ENCODE measurements at regions not wholly inside any gene's neighbourhood (a gene's known extent, or its start where the extent isn't known, plus 50 kb on each side); places are given as distances from the start of the nearest gene placed in this dataset.
"Not testable (repeated sequence)": the region's sequence is repeated elsewhere in the genome, so short reads cannot be mapped to it uniquely, and the experiment has no call there.

DNA sequence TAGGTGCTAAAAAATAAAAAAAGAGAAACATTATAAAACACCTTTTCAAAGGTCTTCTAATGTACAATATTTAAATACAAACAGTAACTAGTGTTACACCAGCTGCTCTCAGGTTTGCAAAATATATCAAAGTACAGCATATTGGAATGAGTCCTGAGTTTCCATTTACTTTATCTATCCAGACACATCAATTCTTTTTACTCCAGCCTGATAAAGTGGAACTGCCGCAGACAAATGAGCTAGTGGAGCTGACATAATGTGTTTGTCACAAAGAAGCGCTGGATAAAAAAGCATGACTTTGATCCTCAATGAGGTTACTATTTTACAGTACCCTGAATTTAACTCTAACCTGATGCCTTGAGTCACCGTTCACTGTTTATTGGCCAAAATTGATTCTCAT lies 1243.1 kb downstream of the GATA3 start:
- DNase-seq (ENCODE audit: low read depth) = no peak

DNA sequence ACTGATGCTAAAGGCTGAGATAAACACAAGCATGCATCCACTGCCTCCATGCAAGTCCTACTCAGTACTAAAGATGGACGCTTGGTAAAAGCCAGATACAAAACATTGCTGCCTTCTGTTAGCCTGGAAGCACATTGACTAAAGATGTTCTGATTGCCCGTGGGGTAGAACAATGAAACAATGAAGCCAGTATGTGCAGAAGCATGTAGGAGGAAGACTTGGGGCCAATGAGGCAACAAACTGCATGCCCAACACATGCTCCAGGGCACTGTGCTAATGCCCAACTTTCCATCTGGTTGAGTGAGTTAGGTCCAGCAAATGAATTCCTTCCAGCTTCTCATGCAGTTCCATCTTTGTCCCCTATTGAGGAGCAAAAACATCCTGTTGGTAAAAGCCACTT lies 1245.5 kb downstream of the GATA3 start:
- no peak for DNase-seq (ENCODE audit: low read depth)

DNA sequence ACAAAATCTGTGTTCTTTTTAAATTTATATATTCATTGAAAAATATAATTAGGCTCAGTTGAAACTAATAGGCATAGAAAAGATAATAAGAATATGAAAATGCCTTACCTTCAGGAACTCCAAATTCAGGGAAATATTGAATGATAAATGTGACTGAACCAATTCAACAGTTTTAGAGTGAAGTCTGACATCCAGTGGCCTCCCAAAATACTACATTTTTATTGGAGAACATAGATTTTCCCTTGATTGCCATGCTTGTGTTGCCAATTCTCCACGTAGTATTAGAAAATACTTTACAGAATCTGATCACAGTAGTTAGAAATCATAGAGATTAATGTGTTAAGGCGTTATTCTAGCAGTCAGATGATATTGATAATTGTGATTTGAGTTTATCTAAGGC lies 1246.7 kb downstream of the GATA3 start:
- no peak for DNase-seq (ENCODE audit: low read depth)

DNA sequence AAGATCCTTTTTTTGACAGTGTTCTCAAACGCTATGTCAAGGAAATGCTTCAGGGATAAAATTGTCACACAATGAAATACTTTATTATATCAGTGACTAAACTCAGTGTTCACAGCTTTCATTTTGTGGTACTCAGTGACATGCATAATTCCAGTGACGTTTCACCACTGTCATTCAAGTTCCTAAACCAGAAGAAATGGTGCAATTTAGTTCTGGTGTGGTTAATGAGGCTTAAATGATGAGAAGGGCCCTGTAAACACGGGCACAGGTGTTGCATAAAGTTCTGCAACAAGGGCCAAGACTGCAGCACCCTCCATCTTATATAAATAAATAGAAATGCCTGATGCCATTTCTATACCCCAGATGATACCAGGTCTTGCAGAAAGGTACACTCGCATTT lies 1247.1 kb downstream of the GATA3 start:
- DNase-seq (ENCODE audit: low read depth) = no peak

DNA sequence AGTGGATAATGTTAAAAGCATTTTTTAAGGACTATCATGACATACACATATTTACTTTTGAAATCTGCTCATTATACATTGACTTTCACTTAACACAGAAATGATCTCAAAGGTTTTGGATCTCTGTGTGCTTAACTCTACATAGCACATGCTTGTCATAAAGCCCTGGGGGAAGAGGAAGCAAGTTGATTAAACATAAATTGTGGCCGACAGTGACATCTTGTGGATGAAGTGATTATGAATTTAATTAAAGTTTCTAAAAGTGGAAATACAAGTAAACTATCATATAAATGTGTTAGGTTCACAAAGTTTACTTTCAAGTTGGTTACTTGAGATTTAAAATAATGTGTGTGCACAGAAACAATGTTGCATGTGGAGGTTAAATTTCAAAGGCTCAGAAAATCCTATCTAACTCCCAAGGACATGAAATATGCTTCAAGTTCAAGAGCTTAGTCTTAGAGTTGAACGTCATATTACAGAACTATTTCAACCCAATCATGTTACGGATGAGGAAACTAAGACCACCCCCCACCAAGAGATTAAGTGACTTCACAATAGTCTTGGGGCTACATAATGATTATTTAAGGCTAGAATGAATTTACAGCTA lies 1247.8 kb downstream of the GATA3 start:
- DNase-seq (ENCODE audit: low read depth) = no peak

DNA sequence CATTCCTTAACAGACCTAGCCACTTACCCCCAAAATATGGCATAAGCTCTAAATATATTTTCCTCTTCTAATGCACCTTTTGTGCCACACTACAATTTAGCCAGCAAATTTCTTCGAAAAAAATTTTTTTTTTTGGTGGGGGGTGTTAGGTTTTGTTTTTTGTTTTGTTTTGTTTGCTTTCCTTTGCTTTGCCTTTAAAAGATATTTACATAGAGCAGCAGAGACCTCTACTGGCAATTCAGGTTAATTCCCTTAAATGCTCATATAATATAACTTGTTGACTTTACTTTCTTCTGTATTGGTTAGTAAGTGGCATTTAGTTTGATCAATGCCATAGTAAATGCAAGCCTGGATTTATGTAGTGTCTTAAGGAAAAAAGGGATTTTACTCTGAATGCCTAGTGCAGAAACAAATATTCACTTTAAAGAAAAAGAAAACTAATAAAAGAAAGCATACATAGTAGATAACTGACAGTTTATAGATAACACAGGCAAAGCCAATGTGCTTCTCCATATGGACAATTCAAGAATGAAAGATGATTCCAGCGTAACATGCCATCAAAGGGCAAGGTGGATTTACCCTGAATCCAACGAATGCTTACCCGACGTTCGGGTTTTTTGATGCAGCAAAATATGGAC lies 1250.6 kb downstream of the GATA3 start:
- no peak for DNase-seq (ENCODE audit: low read depth)

DNA sequence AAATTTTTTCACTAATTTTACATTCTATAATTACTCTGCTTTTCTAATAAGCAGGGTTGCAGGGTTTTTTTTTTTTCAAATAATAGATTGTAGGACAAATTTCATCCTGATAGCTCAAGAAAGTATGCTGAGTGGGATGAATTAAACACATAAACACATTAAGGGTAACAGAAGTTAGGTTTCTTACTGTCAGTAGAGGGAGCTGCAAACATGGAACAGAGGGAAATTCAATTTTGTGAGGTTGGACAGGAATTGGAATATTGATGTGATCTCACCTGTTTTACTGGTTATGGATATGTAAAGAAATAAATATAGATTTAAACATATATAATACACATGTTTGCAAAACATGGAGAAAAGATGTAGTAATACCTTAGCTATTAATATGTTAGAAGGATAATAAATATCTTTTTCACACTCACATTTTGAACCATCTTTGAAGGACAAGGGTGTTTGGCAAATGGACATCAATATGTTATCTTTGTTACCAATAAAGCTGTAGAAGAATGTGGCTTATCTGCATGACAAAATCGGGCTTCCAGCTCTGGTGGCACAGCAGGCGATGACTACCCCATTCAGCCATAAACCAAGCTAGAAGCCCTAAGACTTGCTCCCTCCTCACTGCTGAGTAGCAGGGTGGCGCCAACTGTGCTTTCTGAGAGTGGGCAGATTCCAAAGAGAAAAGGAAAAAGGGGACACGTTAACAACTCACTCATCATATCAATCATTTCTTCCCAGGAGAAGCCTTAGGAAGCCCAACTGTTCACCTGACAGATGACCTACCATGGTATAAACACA lies 1257.4 kb downstream of the GATA3 start:
- no peak for DNase-seq (ENCODE audit: low read depth)

DNA sequence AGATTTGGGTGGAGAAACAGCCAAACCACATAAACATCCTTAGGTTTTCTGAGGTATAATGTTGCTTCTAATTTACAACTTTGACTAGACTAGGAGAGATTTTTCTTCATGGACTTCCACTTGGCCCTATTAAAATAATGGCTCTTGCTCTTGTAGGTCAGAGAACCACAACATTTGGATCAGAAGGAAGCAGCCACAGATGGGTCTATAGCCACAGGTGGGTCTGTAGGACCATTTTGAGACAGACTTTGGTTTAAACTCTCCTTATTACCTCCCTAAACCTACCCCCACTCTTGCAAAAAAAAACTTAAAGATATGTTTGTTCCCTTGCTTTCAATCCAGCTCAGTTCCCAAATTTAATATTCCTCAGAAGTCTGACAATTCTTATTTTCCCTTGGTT lies 1260.8 kb downstream of the GATA3 start:
- no peak for DNase-seq (ENCODE audit: low read depth)

DNA sequence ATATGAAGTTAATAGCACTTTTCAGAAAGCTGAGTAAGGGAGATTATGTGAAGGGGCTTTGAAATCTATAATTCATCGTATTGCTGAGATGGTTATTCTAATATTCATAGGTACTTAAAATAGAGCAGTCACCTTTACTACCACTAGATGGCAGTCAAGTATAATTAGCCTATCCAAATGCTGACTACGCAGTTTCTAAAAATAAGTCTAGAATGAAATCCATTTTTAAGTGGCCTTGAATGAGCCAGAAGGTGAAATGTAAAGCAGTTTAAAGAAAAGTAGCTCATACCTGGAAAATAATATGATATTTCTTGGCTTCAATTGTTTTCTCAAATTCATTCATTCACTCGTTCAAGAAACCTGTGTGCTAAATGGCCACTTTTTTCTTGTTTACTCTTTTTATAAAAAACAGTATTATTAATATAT lies 1277.1 kb downstream of the GATA3 start:
- no peak for DNase-seq (ENCODE audit: low read depth)

DNA sequence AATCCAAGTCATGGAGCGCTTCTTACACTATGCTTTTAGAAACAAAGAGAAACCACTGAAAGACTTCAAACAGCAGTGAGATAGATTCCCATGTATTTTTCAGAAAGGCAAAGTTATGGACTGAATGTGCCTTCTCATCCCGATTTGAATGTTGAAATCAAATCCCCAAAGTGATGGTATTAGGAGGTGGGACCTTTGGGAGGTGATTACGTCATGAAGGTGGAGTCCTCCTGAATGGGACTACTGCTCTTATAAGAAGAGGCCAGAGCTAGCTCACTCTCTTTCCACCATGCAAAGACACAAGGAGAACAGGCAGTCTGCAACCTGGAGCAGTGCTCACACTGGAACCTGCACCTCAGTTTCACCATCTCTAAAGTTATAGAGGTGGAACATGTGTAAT lies 1279.8 kb downstream of the GATA3 start:
- no peak for DNase-seq (ENCODE audit: low read depth)

DNA sequence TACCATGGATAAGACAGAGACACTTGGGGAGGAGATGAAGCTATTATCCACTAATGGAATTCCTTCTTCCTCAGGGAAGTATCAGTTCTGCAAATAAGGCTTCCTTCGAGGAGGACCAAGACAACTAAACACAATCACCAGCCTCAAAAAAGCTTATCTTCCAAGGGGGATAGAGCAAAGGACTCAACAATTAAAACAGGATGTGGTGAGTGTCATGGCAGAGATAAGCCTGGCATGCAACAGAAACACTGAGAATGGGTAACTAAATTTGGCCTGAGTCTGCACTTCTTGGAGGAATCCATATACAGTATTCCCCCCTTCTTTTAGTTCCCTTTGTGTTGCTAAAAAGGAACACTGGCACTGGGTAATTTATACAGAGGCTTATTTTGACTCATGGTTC lies 1285.2 kb downstream of the GATA3 start:
- DNase-seq (ENCODE audit: low read depth) = no peak

DNA sequence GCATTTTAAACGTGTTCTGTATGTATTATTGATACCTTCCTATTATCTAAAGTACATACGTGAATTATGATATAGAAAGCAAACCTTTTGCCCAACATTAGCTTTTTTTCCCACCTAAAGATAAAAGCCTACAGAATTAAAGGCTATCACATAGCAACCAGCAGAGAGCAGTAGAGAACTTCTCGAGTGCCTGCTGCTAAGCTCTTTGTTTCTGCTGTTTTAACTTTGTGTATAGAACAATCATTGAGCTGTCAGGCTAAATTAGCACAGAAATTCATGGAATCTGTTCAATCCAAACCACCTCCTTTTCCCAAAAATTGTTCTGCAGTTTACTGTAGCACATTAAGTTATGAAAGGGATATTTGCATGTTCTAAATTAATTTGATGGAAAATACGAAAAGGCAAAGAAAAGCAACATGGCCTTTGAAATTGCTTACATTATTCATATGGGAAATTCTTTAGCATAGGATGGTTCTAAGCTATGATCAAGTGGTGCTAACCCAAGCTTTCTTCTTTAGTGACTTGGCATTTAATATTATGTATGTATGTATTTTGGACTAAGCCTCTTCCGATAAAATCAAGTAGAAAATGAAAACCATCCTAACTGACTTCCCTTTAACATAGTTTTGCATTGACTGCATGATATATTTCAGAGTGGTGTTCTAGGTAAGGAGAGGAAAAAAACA lies 1288.5 kb downstream of the GATA3 start:
- DNase-seq (ENCODE audit: low read depth) = no peak

DNA sequence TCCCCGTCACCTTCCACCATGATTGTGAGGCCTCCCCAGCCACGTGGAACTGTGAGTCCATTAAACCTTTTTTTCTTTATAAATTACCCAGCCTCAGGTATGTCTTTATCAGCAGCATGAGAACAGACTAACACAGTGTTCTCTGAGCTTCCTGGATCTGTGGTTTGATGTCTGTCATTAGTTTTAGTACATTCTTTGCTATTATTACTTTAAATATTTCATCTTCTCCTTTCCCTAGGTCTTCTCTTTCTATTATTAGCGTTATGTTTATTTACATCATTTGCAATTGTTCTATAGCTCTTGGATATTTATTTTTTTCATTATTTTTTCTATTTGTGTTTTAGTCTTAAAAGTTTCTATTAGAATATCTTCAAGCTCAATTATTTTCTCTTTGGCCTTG lies 1293.4 kb downstream of the GATA3 start:
- DNase-seq (ENCODE audit: low read depth) = not testable (repeated sequence)

DNA sequence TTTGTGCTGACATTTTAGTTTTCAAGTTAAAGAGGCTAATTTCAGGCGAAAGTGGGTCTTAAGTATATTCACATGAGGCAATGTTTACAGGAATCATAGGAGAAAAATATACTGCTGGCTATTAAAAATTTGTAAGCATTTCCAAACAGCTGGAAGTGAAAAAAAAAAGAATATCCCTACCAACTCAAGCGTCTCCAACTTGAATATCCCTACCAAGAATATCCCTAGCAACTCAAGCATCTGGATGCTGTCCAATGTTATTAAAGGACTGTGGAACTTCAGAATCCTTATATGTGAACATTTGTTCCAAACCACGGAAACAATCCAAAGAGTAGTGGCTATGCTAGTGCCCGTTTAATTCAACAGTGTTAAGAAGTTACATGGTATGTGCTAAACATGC lies 1303.0 kb downstream of the GATA3 start:
- no peak for DNase-seq (ENCODE audit: low read depth)

DNA sequence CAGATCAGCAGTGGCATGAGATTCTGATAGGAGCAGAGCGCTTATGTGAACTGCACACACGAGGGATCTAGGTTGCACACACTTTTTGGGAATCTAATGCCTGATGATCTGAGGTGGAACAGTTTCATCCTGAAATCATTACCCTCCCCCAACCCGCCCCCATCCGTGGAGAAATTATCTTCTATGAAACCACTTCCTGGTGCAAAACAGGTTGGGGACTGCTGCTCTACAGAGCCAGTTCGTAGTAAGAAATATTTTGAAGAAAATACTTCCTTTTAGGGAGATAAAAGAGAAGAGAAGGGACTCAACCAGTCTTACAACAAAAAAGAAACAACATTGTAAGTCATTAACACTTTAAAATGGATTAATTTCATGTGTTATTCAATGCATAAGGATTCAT lies 1308.2 kb downstream of the GATA3 start:
- no peak for DNase-seq (ENCODE audit: low read depth)

DNA sequence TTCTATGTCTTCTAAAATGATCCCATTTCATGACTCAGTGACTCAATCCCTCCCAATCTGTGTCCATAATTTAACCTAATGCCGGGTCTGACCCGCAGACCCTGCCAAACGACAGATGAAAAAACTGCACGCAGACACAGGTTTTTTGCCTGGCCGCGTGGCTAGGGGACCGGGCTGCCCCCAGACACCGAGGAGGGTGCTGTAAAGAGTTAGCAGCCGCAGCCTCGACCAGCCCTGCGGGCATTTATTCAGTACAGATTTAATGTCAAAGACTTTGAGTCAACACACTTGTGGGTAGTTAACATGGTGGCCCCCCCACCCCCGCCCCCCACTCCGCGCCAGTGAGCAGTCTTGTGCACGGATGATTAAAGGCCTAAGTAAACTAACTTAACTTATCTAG lies 1324.7 kb downstream of the GATA3 start:
- DNase-seq (ENCODE audit: low read depth) = no peak

DNA sequence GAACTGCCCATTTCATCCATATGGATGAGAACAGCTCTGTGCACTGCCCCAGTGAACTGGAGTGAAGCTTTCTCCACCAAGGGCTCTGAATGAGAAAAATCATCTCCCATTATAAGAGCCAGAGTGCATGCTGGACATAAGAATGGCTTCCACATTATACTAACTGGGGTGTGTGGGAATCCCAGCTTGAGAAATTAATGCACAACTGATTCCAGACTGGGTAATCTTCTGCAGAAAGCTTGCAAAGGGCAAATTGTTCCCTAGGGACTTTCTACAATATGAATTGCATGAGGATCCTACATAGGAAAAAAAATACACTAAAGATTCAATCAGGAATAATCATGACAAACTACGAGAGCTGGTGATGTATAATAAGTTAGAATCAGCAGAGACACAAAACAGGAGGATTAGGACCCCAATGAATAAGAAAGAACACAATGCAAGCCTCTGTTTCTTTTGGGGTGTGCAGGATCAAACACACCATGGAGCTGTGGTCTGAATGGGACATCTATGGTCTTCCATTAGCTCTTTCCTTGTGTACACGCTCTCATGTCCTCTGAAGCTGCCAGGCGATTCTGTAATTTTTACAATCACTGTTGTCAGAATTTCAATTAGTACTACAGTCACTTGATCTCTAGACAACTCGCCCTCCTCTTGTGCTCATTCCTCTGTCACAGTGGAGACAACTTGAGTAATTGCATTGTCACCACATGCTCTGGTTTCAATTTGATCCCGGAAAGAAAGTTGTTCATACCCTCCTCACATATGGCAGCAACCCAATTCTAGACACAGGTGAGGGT lies 1327.4 kb downstream of the GATA3 start:
- no peak for DNase-seq (ENCODE audit: low read depth)

DNA sequence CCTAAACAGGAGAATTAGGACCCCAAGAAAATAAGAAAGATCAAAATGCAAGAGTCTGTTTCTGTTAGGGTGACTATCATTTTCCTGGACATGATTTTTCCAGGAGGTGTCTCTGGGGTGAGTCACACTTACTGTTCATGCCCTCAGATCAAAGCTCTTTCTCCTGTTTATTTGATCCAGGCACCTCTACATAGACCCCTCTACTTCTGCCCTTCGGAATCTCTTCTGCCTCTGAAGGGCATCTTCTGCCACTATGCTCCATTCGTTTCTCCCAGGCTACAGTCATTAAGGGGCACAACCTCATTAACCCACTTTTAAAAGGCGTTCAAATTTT lies 1328.0 kb downstream of the GATA3 start:
- DNase-seq (ENCODE audit: low read depth) = no peak

DNA sequence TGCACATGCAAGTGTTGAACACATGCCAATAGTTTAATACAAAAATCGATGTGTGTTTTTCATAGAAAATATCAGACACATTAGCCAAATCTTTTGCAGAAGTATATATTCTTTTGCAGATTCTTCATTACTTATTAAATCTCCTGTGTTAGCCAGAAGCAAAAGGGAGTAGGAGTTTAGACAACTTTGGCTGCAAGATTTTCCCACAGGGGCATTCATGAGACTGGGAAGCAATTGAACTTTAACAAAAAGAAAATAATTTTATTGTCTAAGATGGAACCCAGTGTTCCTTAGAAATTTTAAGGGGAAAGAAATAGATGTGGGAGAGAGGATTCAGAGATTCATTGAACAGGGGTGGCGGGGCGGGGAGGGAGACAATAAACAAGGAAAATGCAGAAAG lies 1336.0 kb downstream of the GATA3 start:
- no peak for DNase-seq (ENCODE audit: low read depth)

DNA sequence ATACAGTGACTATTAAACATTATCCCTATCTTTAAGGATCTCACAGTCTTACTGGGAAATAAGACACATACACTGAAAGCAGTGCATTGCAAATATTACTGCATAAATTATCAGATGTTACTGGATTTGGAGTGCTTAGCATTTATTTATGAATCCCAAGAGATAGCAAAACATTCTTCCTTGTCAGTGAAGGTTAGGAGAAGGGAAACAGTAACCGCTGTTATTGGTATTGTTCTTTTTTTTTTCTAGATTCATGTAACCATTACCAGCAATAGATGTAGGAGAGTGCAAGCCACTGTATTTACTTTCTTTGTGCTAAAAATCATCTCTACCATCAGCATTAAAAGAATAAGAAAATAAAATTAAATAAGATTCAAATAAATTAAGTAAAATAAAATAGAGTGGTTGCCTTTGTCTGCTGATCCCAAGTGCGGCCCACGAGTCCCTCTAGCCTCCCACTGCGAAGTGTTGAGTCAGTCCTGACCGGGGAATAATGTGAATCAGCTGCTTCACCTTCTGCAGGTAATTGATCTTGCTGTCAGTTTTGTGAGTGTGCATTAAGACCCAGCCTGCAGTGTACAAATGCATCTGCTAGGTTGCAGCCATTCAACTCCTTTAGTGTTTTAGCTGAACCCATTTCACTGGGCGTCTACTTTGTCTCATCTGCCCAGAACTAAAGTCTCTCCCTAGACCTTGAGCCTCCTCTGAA lies 1344.9 kb downstream of the GATA3 start:
- DNase-seq (ENCODE audit: low read depth) = no peak

DNA sequence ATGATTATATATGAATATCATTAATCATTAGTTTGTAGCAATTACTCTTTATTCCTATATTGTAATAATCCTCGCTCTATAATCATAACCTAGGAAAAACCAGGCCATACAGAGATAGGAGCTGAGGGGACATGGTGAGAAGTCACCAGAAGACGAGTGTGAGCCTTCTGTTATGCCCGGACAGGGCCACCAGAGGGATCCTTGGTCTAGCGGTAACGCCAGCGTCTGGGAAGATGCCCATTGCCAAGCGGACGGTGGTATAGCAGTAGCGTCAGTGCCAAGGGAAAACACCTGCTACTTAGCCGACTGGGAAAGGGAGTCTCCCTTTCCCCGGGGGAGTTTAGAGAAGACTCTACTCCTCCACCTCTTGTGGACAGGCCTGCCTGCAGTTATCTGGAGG lies 1347.6 kb downstream of the GATA3 start:
- DNase-seq (ENCODE audit: low read depth) = not testable (repeated sequence)
